ENCODE measurements at regions not wholly inside any gene's neighbourhood (a gene's known extent, or its start where the extent isn't known, plus 50 kb on each side); places are given as distances from the start of the nearest gene placed in this dataset.

- TF ChIP-seq, protein P1, sequence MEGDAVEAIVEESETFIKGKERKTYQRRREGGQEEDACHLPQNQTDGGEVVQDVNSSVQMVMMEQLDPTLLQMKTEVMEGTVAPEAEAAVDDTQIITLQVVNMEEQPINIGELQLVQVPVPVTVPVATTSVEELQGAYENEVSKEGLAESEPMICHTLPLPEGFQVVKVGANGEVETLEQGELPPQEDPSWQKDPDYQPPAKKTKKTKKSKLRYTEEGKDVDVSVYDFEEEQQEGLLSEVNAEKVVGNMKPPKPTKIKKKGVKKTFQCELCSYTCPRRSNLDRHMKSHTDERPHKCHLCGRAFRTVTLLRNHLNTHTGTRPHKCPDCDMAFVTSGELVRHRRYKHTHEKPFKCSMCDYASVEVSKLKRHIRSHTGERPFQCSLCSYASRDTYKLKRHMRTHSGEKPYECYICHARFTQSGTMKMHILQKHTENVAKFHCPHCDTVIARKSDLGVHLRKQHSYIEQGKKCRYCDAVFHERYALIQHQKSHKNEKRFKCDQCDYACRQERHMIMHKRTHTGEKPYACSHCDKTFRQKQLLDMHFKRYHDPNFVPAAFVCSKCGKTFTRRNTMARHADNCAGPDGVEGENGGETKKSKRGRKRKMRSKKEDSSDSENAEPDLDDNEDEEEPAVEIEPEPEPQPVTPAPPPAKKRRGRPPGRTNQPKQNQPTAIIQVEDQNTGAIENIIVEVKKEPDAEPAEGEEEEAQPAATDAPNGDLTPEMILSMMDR (IDR thresholded peaks at IDR 0.05): no peak
- TF ChIP-seq POLR2AphosphoS5 (IDR thresholded peaks at IDR 0.05): no peak
These were observed 58.6 kb upstream of the GJB5 start for GRCh38 chr1:34696230-34696629.

Data from esophagus muscularis mucosa (tissue), 3 donors.